ENCODE measurements at regions not wholly inside any gene's neighbourhood (a gene's known extent, or its start where the extent isn't known, plus 50 kb on each side); places are given as distances from the start of the nearest gene placed in this dataset.

DNA sequence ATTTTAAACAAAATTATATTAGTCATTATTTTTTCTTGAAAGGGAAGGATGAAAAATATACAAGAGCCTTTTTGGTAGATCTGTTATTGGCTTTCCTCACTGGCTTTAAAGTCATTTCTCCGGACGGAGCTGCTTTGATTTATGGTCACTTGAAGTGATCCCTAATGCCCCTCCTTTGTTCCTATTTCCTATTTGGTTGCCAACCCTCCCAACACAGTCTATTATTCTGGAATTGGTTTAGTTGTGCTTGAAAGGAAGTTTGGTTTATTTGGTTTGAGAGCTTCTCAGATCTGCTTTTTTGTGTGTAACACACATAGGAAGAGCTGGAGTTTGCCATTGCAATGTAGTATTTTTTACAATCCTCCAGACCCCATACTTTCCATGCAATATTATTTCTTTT lies 347.9 kb downstream of the RFPL4B start:
- in situ Hi-C loops (cut with HindIII; ENCODE audit: low sequenced_read_pairs): no loop called here
- no peak for DNase-seq (ENCODE audit: low read depth)
- no peak overlapping the region for H3K4me3 ChIP-seq (ENCODE audit: low read depth, low read length)
- TF ChIP-seq, protein P1, sequence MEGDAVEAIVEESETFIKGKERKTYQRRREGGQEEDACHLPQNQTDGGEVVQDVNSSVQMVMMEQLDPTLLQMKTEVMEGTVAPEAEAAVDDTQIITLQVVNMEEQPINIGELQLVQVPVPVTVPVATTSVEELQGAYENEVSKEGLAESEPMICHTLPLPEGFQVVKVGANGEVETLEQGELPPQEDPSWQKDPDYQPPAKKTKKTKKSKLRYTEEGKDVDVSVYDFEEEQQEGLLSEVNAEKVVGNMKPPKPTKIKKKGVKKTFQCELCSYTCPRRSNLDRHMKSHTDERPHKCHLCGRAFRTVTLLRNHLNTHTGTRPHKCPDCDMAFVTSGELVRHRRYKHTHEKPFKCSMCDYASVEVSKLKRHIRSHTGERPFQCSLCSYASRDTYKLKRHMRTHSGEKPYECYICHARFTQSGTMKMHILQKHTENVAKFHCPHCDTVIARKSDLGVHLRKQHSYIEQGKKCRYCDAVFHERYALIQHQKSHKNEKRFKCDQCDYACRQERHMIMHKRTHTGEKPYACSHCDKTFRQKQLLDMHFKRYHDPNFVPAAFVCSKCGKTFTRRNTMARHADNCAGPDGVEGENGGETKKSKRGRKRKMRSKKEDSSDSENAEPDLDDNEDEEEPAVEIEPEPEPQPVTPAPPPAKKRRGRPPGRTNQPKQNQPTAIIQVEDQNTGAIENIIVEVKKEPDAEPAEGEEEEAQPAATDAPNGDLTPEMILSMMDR (IDR thresholded peaks at IDR 0.05; ENCODE audit: low read depth, low read length, missing control alignments): no peak

DNA sequence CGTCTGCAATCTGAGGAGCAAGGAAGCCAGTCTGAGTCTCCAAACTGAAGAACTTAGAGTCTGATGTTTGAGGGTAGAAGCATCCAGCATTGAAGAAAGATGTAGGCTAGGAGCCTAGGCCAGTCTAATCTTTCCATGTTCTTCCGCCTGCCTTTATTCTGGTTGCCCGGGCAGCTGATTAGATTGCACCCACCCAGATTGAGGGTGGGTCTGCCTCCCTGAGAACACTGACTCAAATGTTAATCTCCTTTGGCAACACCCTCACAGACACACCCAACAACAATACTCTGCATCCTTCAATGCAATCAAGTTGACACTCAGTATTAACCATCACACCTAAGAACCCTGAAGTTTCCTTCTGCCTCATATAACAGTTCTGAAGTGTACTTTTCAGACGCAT lies 350.1 kb downstream of the RFPL4B start:
- in situ Hi-C loops (cut with HindIII; ENCODE audit: low sequenced_read_pairs): no loop called here

DNA sequence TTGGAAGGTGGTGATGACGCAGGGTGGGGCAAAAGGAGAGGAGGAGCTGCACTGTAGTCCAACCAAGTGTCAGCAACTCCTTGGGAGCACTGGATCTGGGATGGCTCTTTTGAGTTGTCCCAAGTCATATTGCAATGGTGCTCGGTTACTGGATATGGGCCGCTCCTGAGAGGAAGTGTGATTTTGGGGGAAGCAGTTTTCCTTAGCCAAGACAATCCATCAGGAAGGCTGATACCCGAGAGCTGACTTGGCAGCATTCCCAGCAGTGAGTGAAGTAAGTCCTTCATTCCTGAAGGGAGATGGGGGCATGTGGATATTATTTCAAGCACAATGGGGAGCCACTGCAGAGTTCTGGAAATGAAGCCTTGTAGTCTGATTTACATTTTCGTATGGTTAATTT lies 354.1 kb downstream of the RFPL4B start:
- TF ChIP-seq, protein P1 (IDR thresholded peaks at IDR 0.05; ENCODE audit: low read depth, low read length, missing control alignments): no peak
- DNase-seq (ENCODE audit: low read depth): no peak
- in situ Hi-C loops (cut with HindIII; ENCODE audit: low sequenced_read_pairs): no loop called here
- H3K4me3 ChIP-seq (ENCODE audit: low read depth, low read length): no peak overlapping the region

More for the DNA sequence above, 350.1 kb downstream of the RFPL4B start:
- H3K4me3 ChIP-seq (ENCODE audit: low read depth, low read length): no peak overlapping the region
- TF ChIP-seq, protein P1 (IDR thresholded peaks at IDR 0.05; ENCODE audit: low read depth, low read length, missing control alignments): no peak
- DNase-seq (ENCODE audit: low read depth): no peak

DNA sequence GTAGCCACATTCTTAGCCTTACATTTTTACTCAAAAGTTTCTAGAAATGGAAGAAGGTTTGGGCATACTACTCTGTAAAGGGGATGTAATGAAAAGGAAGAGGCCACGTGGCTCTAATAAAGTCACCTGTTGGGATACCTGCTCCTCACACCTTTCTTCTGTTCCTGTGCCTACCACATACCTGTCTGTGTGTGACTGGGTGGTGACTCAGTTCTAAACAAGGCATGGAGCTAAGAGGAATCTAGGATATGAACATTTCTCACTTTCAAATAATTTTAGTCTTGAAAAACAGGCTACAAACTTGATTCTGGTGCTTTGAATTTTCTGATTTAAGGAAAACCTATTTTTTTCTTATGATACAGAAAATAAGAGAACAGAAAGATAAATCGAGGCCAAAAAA lies 363.6 kb downstream of the RFPL4B start:
- TF ChIP-seq, protein P1 (IDR thresholded peaks at IDR 0.05; ENCODE audit: low read depth, low read length, missing control alignments): no peak
- H3K4me3 ChIP-seq (ENCODE audit: low read depth, low read length): no peak overlapping the region
- DNase-seq (ENCODE audit: low read depth): no peak
- in situ Hi-C loops (cut with HindIII; ENCODE audit: low sequenced_read_pairs): no loop called here

DNA sequence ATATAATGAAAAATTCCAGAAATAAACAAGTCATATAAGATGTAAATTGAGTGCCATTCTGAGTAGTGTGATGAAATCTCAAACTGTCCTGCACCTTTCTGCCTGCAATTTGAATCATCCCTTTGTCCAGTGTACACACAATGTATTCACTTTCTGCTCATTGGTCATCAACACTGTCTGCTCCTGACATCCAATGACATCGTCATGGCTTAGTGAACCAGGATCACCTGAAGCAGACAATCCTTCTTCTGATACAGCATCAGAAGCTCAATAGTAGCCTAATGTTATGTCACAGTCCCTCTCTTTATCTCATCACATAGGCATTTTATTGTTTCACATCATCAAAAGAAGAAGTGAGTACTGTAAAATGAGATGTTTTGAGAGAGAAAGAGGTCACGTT lies 366.3 kb downstream of the RFPL4B start:
- TF ChIP-seq, protein P1 (IDR thresholded peaks at IDR 0.05; ENCODE audit: low read depth, low read length, missing control alignments): no peak
- in situ Hi-C loops (cut with HindIII; ENCODE audit: low sequenced_read_pairs): no loop called here
- DNase-seq (ENCODE audit: low read depth): no peak
- no peak overlapping the region for H3K4me3 ChIP-seq (ENCODE audit: low read depth, low read length)

DNA sequence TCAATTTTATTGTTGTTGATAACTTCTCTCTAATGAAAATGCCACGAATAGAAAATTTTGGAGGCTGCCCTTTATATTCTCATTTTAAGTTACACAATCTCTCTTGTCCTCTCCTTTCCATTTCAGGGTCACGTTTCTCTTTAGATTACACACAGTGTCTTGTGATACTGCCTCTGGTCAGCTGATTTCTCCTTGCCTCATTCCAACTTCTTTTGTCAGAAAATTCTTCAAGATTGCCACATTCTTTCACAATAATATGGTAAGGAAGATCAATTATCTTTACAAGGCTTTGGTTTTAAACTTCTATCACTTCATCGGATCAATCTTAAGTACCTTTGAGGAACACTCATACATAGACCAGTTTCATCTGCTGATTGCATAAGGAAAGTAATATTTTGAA lies 370.3 kb downstream of the RFPL4B start:
- no peak for DNase-seq (ENCODE audit: low read depth)
- in situ Hi-C loops (cut with HindIII; ENCODE audit: low sequenced_read_pairs): no loop called here
- H3K4me3 ChIP-seq (ENCODE audit: low read depth, low read length): no peak overlapping the region
- TF ChIP-seq, protein P1 (IDR thresholded peaks at IDR 0.05; ENCODE audit: low read depth, low read length, missing control alignments): no peak

DNA sequence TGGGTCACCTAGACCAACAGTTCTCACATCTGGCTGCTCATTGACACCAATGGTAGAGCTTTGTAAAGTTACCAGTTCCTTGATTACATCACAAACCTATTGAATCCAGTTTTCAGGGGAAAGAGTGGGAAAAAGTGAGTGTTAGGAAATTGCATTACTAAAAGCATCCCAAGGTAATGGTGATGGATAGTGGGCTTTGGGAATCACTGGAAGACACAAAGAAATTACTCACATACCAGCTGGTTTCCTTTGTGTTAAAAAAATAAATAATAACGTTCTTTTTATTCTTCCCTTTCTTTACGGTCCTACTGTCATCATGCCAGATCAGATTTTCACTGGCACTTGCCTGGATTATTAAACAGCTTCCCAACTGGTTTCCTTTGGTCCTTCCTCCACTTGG lies 370.7 kb downstream of the RFPL4B start:
- DNase-seq (ENCODE audit: low read depth): no peak
- H3K4me3 ChIP-seq (ENCODE audit: low read depth, low read length): no peak overlapping the region
- TF ChIP-seq, protein P1 (IDR thresholded peaks at IDR 0.05; ENCODE audit: low read depth, low read length, missing control alignments): no peak
- in situ Hi-C loops (cut with HindIII; ENCODE audit: low sequenced_read_pairs): no loop called here

Measured in astrocyte of the cerebellum (primary cell).